Esophagus squamous epithelium (tissue), 5 donors: ENCODE measurements at regions not wholly inside any gene's neighbourhood (a gene's known extent, or its start where the extent isn't known, plus 50 kb on each side); places are given as distances from the start of the nearest gene placed in this dataset.

Experiments used
- DNase-seq: peaks from one replicate; lab custom pipeline; 2025; lab: John Stamatoyannopoulos, UW
- H3K27ac ChIP-seq, 4 donors: fragments of 200-600 bp; sonication (generic); one replicate each; pipeline ENCODE4 v1.5.1; 2016 to 2019; ENCODE audit warnings: mild to moderate bottlenecking in 1 of 4
- H3K27me3 ChIP-seq, 4 donors: fragments of 200-600 bp; sonication (generic); 1 replicate in 3 of 4; 2 replicates in 1 of 4; pipeline versions ENCODE4 v1.5.1 to v1.6.0; 2017 to 2021; ENCODE audit warnings: antibody characterized with exemption in 1 of 4
- H3K36me3 ChIP-seq, 3 donors: fragments of 200-600 bp; sonication (generic); one replicate each; pipeline ENCODE4 v1.5.1; 2016 to 2019
- H3K4me1 ChIP-seq, 3 donors: fragments of 200-600 bp; sonication (generic); one replicate each; pipeline ENCODE4 v1.5.1; 2017 to 2019
- H3K4me3 ChIP-seq, 4 donors: fragments of 200-600 bp; sonication (generic); 1 replicate in 3 of 4; 2 replicates in 1 of 4; pipeline ENCODE4 v1.5.1; 2016 to 2019; ENCODE audit warnings: mild to moderate bottlenecking in 2 of 4, moderate library complexity in 1 of 4
- H3K9me3 ChIP-seq, 3 donors: fragments of 200-600 bp; sonication (generic); one replicate each; pipeline ENCODE4 v1.5.1; 2016 to 2019
- CTCF ChIP-seq, 6 experiments: fragments of 450-650 bp in 4 of 6; fragments of 200-600 bp in 2 of 6; sonication (generic) in 2 of 6; IDR thresholded peaks; one replicate each; pipeline ENCODE4 v1.5.1; 2016 to 2019; ENCODE audit warnings: antibody characterized with exemption in 6 of 6, mild to moderate bottlenecking in 4 of 6, moderate library complexity in 4 of 6
- POLR2A ChIP-seq, 4 donors: fragments of 450-650 bp; IDR thresholded peaks; one replicate each; pipeline ENCODE4 v1.6.1; 2017; ENCODE audit warnings: antibody characterized with exemption in 4 of 4, mild to moderate bottlenecking in 4 of 4, moderate library complexity in 3 of 4
- WGBS, 2 donors: methylation state at CpG; one replicate each; pipeline ENCODE4 v1.1.5; 2018; 5-methylcytosine and 5-hydroxymethylcytosine counted together
- intact Hi-C: fragments of 100-400 bp; cut with DNase I; formaldehyde crosslinking; loops from one replicate; pipeline ENCODE4 v1.15.0; 2022
- donor health status: DM: yes; HTN: yes; CAD: no.

- DNase-seq, result no peak
- H3K36me3 ChIP-seq, result no peaks in the 10 kb centered on the region
- 0 to 67% methylated on average over 2 to 11 of the region's 12 CpGs for WGBS, 2 donors
- TF ChIP-seq POLR2A (IDR thresholded peaks at IDR 0.05) (no peak), CTCF (IDR thresholded peaks at IDR 0.05) (no peak)
- H3K4me1 ChIP-seq, result no peaks in the 10 kb centered on the region
- H3K4me3 ChIP-seq, result no peak overlapping the region
- H3K27ac ChIP-seq, result no peak overlapping the region
- intact Hi-C loops, result no loop called here
- peaks cover 0 to 97% (median 0%) of the 10 kb centered on the region in 4 donors for H3K27me3 ChIP-seq
- no peaks in the 10 kb centered on the region for H3K9me3 ChIP-seq
These were observed 180.6 kb downstream of the OLFM1 start for GRCh38 chr9:135268031-135268430.

- TF ChIP-seq POLR2A (IDR thresholded peaks at IDR 0.05) (no peak), CTCF (IDR thresholded peaks at IDR 0.05) (no peak)
- WGBS, 2 donors, result no CpG with 5 or more reads among the region's 6 CpGs
- Histone ChIP-seq H3K36me3 (no peaks in the 10 kb centered on the region), H3K27me3 (peaks cover 0 to 99% (median 0%) of the 10 kb centered on the region in 4 donors), H3K9me3 (no peaks in the 10 kb centered on the region), H3K4me1 (no peaks in the 10 kb centered on the region), H3K27ac (no peak overlapping the region), H3K4me3 (no peak overlapping the region)
- intact Hi-C loops, result no loop called here
- no peak for DNase-seq
These were observed 181.5 kb downstream of the OLFM1 start for GRCh38 chr9:135268981-135269380.

- DNase-seq, result no peak
- 55 to 69% methylated on average over 20 of the region's 20 CpGs for WGBS, 2 donors
- intact Hi-C loops, result no loop called here
- peaks cover 0 to 2% (median 0%) of the 10 kb centered on the region in 3 donors for H3K4me1 ChIP-seq
- H3K27ac ChIP-seq, result no peak overlapping the region
- no peaks in the 10 kb centered on the region for H3K36me3 ChIP-seq
- H3K27me3 ChIP-seq, result peaks cover 0 to 99% (median 0%) of the 10 kb centered on the region in 4 donors
- H3K9me3 ChIP-seq, result no peaks in the 10 kb centered on the region
- TF ChIP-seq CTCF (IDR thresholded peaks at IDR 0.05) (no peak), POLR2A (IDR thresholded peaks at IDR 0.05) (no peak)
- H3K4me3 ChIP-seq, result no peak overlapping the region
These were observed 182.7 kb downstream of the OLFM1 start for GRCh38 chr9:135269912-135270830.

- WGBS, 2 donors, result 78 to 86% methylated on average over 11 to 12 of the region's 19 CpGs
- Histone ChIP-seq H3K27me3 (peaks cover 0 to 99% (median 0%) of the 10 kb centered on the region in 4 donors), H3K36me3 (no peaks in the 10 kb centered on the region), H3K4me1 (peaks cover 0 to 14% (median 9%) of the 10 kb centered on the region in 3 donors), H3K9me3 (no peaks in the 10 kb centered on the region), H3K4me3 (no peak overlapping the region), H3K27ac (no peak overlapping the region)
- intact Hi-C loops, result no loop called here
- no peak for DNase-seq
- TF ChIP-seq POLR2A (IDR thresholded peaks at IDR 0.05), result no peak
- no peak for TF ChIP-seq CTCF (IDR thresholded peaks at IDR 0.05)
These were observed 184.0 kb downstream of the OLFM1 start for GRCh38 chr9:135271425-135271824.

GRCh38 chr9:135272608-135273007 is 185.1 kb downstream of the OLFM1 start:
- H3K4me1 ChIP-seq, result peaks cover 0 to 14% (median 9%) of the 10 kb centered on the region in 3 donors
- H3K9me3 ChIP-seq, result no peaks in the 10 kb centered on the region
- intact Hi-C loops, result no loop called here
- TF ChIP-seq POLR2A (IDR thresholded peaks at IDR 0.05) (no peak), CTCF (IDR thresholded peaks at IDR 0.05) (no peak)
- no peak for DNase-seq
- no peak overlapping the region for H3K27ac ChIP-seq
- no peaks in the 10 kb centered on the region for H3K36me3 ChIP-seq
- WGBS, 2 donors, result 56 to 77% methylated on average over 2 to 3 of the region's 10 CpGs
- no peak overlapping the region for H3K4me3 ChIP-seq
- H3K27me3 ChIP-seq, result peaks cover 0 to 99% (median 0%) of the 10 kb centered on the region in 4 donors
